ENCODE measurements at regions not wholly inside any gene's neighbourhood (a gene's known extent, or its start where the extent isn't known, plus 50 kb on each side); places are given as distances from the start of the nearest gene placed in this dataset.

DNA sequence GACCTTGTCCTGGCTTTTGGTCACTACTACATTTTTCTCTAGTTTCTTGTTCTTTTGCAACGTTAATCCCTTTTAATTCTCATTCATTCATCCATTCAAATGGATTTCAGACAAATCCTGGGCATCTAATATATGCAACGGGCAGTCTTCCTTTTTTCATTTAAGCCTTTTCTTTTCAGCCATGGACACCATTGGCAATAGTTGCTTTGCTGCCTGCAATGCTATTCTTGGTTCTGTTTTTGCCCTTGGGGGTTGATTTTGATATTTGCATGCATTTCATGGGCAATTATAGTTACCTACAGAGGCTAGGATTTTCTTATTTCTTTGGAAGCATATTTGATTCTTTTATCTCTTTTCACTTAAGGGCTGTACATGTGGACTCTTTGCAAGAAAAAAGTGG is 180.5 kb upstream of the ARX start:
- TF ChIP-seq CTCF (IDR thresholded peaks at IDR 0.05) = no peak

- TF ChIP-seq CTCF (IDR thresholded peaks at IDR 0.05) = peak; percentile 34
Observed at GRCh38 chrX:25191403-25191802, 175.6 kb upstream of the ARX start.

DNA sequence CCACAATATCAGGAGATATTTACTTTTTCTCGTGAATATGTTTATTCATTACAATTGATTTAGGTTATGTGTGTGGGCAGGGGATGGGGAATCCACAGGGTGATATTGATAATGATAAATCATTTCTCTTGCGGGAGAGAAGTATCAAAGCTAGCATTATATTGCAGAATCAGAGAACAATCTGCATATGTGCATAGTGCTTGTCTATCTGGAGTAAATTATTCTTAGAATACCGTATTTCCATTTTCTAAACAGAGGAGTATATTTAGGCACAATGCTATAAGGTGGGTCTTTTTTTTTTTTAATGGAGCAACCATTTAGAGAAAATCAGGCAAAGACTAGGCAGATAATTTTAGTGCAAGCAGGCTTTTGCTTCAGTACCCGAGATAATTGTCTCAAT is 166.0 kb upstream of the ARX start:
- no peak for TF ChIP-seq CTCF (IDR thresholded peaks at IDR 0.05)

GRCh38 chrX:25180242-25180641 is 164.5 kb upstream of the ARX start:
- TF ChIP-seq CTCF (IDR thresholded peaks at IDR 0.05) = no peak

GRCh38 chrX:25178555-25178954 is 162.8 kb upstream of the ARX start:
- no peak for TF ChIP-seq CTCF (IDR thresholded peaks at IDR 0.05)

- TF ChIP-seq CTCF (IDR thresholded peaks at IDR 0.05) = no peak
Observed at GRCh38 chrX:25175743-25176142, 160.0 kb upstream of the ARX start.

DNA sequence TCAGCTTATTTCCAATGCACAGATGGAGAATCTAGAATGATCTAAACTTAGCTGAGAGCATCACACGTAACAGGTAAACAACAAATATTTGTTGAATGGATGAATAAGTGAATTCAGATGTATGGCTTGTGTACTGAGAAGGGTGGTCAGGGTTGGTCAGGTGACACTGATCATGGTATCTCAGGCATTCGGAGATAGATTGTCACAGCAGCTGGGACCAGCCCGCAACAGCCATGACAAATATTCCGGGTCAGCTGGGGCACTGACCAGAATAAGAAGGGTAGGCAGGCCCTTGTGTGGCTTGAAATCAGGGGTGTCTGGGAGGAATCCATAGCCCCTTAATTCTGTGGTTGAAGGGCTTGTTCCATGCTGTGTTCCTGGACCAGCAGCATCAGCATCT is 159.4 kb upstream of the ARX start:
- no peak for TF ChIP-seq CTCF (IDR thresholded peaks at IDR 0.05)

- TF ChIP-seq CTCF (IDR thresholded peaks at IDR 0.05) = no peak
Observed at GRCh38 chrX:25166546-25166945, 150.8 kb upstream of the ARX start.

Measured in LNCAP (cell line).